Endodermal cell (in vitro differentiated cells): ENCODE measurements at regions not wholly inside any gene's neighbourhood (a gene's known extent, or its start where the extent isn't known, plus 50 kb on each side); places are given as distances from the start of the nearest gene placed in this dataset.

Experiments used
- DNase-seq: peaks from one replicate; pipeline ENCODE4 v3.0.0-alpha.2; 2017
- H3K27ac ChIP-seq: 2 replicates; pipeline ENCODE4 v1.5.1; 2013; ENCODE audit warnings: mild to moderate bottlenecking, low read depth, low read length, moderate library complexity
- H3K27me3 ChIP-seq: 2 replicates; pipeline ENCODE4 v1.6.1; 2013; ENCODE audit warnings: mild to moderate bottlenecking, low read length, moderate library complexity; ENCODE audit not compliant: insufficient read depth, control insufficient read depth, poor library complexity, severe bottlenecking
- H3K36me3 ChIP-seq: 2 replicates; pipeline ENCODE4 v1.7.0; 2013; ENCODE audit warnings: mild to moderate bottlenecking, low read length, moderate library complexity; ENCODE audit not compliant: control insufficient read depth, insufficient read depth
- H3K4me1 ChIP-seq: one replicate; pipeline ENCODE4 v1.7.0; 2013; ENCODE audit warnings: low read length; ENCODE audit not compliant: control insufficient read depth, insufficient read depth
- H3K4me3 ChIP-seq: 2 replicates; pipeline ENCODE4 v1.5.1; 2013; ENCODE audit warnings: mild to moderate bottlenecking, low read length, moderate library complexity
- H3K9ac ChIP-seq: 2 replicates; pipeline ENCODE4 v1.6.1; 2013; ENCODE audit warnings: mild to moderate bottlenecking, low read length, moderate library complexity; ENCODE audit not compliant: poor library complexity, severe bottlenecking; ENCODE audit errors: extremely low read depth
- H3K9me3 ChIP-seq: 2 replicates; pipeline ENCODE4 v1.6.1; 2013; ENCODE audit warnings: mild to moderate bottlenecking, low read length, moderate library complexity; ENCODE audit not compliant: control insufficient read depth
- H3K27ac Mint-ChIP-seq: 2 replicates; pipeline ENCODE4 v1.8.0; 2020; ENCODE audit warnings: mixed read lengths
- H3K27me3 Mint-ChIP-seq: 2 replicates; pipeline ENCODE4 v1.8.0; 2021; ENCODE audit warnings: mild to moderate bottlenecking, mixed read lengths; ENCODE audit not compliant: insufficient read depth
- H3K36me3 Mint-ChIP-seq: 2 replicates; pipeline ENCODE4 v1.8.0; 2020; ENCODE audit warnings: low read depth, mixed read lengths
- H3K4me1 Mint-ChIP-seq: 2 replicates; pipeline ENCODE4 v1.8.0; 2020; ENCODE audit warnings: mixed read lengths
- H3K4me3 Mint-ChIP-seq: 2 replicates; pipeline ENCODE4 v1.8.0; 2020; ENCODE audit warnings: mild to moderate bottlenecking, moderate library complexity, mixed read lengths
- H3K9me3 Mint-ChIP-seq: 2 replicates; pipeline ENCODE4 v1.8.0; 2020; ENCODE audit warnings: mild to moderate bottlenecking, mixed read lengths
- CTCF ChIP-seq: fragments of 200-600 bp; sonication (generic); conservative IDR thresholded peaks from 2 replicates; pipeline ENCODE4 v1.5.0; 2021; ENCODE audit warnings: antibody characterized with exemption, mild to moderate bottlenecking
- WGBS, 2 experiments: methylation state at CpG; one replicate each; pipeline versions ENCODE4 v1.1.5 to v1.1.7; 2013; ENCODE audit warnings: missing lambda C conversion rate in 2 of 2, mixed read lengths in 1 of 2; ENCODE audit not compliant: insufficient coverage in 1 of 2, insufficient read length in 1 of 2; 5-methylcytosine and 5-hydroxymethylcytosine counted together

GRCh38 chr12:19764408-19764807 lies 325.1 kb downstream of the AEBP2 start:
- DNase-seq = no peak
- no peak overlapping the region for H3K9ac ChIP-seq
- H3K27me3 ChIP-seq = no peaks in the 10 kb centered on the region
- no peak overlapping the region for H3K27ac Mint-ChIP-seq
- H3K4me3 Mint-ChIP-seq = no peak overlapping the region
- no peak overlapping the region for H3K4me3 ChIP-seq
- H3K4me1 ChIP-seq = no peaks in the 10 kb centered on the region
- no peaks in the 10 kb centered on the region for H3K27me3 Mint-ChIP-seq
- no peaks in the 10 kb centered on the region for H3K36me3 ChIP-seq
- no peaks in the 10 kb centered on the region for H3K4me1 Mint-ChIP-seq
- no peak for TF ChIP-seq CTCF
- no peak overlapping the region for H3K27ac ChIP-seq
- no peaks in the 10 kb centered on the region for H3K9me3 ChIP-seq
- 90% methylated on average over 3 of the region's 3 CpGs; no CpG with 5 or more reads in 1 of the 2 experiments for WGBS, 2 experiments
- H3K36me3 Mint-ChIP-seq = no peaks in the 10 kb centered on the region
- H3K9me3 Mint-ChIP-seq = no peaks in the 10 kb centered on the region

- Histone ChIP-seq H3K9me3 (no peaks in the 10 kb centered on the region), H3K36me3 (no peaks in the 10 kb centered on the region), H3K4me3 (no peak overlapping the region), H3K9ac (no peak overlapping the region), H3K27me3 (no peaks in the 10 kb centered on the region), H3K27ac (no peak overlapping the region), H3K4me1 (no peaks in the 10 kb centered on the region)
- H3K27ac Mint-ChIP-seq = no peak overlapping the region
- no peaks in the 10 kb centered on the region for H3K27me3 Mint-ChIP-seq
- H3K4me1 Mint-ChIP-seq = peaks cover 2% of the 10 kb centered on the region
- H3K4me3 Mint-ChIP-seq = no peak overlapping the region
- 40 to 79% methylated on average over 1 to 2 of the region's 2 CpGs for WGBS, 2 experiments
- no peaks in the 10 kb centered on the region for H3K36me3 Mint-ChIP-seq
- peaks cover 6% of the 10 kb centered on the region for H3K9me3 Mint-ChIP-seq
- no peak for TF ChIP-seq CTCF
- DNase-seq = peak; percentile 45
These were observed 332.6 kb downstream of the AEBP2 start for GRCh38 chr12:19771858-19772257.

GRCh38 chr12:19772776-19773175 lies 333.5 kb downstream of the AEBP2 start:
- H3K9me3 Mint-ChIP-seq = peaks cover 6% of the 10 kb centered on the region
- no peak overlapping the region for H3K9ac ChIP-seq
- DNase-seq = no peak
- no peak overlapping the region for H3K4me3 ChIP-seq
- no peak overlapping the region for H3K27ac ChIP-seq
- no peak overlapping the region for H3K4me3 Mint-ChIP-seq
- H3K9me3 ChIP-seq = no peaks in the 10 kb centered on the region
- no peaks in the 10 kb centered on the region for H3K27me3 Mint-ChIP-seq
- no peaks in the 10 kb centered on the region for H3K36me3 ChIP-seq
- H3K27ac Mint-ChIP-seq = no peak overlapping the region
- no peaks in the 10 kb centered on the region for H3K4me1 ChIP-seq
- TF ChIP-seq CTCF = no peak
- 94 to 95% methylated on average over 2 to 3 of the region's 3 CpGs for WGBS, 2 experiments
- no peaks in the 10 kb centered on the region for H3K36me3 Mint-ChIP-seq
- H3K27me3 ChIP-seq = no peaks in the 10 kb centered on the region
- H3K4me1 Mint-ChIP-seq = peaks cover 2% of the 10 kb centered on the region
